HL-60 (cell line): ENCODE measurements at regions not wholly inside any gene's neighbourhood (a gene's known extent, or its start where the extent isn't known, plus 50 kb on each side); places are given as distances from the start of the nearest gene placed in this dataset.

Experiments used
- CTCF ChIP-seq: IDR thresholded peaks from one replicate; pipeline ENCODE4 v1.5.1; 2011; ENCODE audit warnings: low read length, control low read depth, inconsistent platforms; ENCODE audit not compliant: insufficient read depth
- GABPA ChIP-seq: IDR thresholded peaks from 2 replicates; pipeline ENCODE4 v1.6.1; 2012; ENCODE audit warnings: low read depth
- POLR2AphosphoS5 ChIP-seq: IDR thresholded peaks from 2 replicates; pipeline ENCODE4 v1.6.1; 2012; ENCODE audit warnings: low read depth
- REST ChIP-seq: IDR thresholded peaks from 2 replicates; pipeline ENCODE4 v1.6.1; 2012; ENCODE audit warnings: low read depth; ENCODE audit not compliant: insufficient replicate concordance
- SPI1 ChIP-seq: IDR thresholded peaks from 2 replicates; pipeline ENCODE4 v1.6.1; 2012; ENCODE audit warnings: low read depth, mild to moderate bottlenecking, borderline replicate concordance

- TF ChIP-seq CTCF (no peak), POLR2AphosphoS5 (no peak), REST (no peak), GABPA (no peak), SPI1 (no peak)
Measured at GRCh38 chr4:83207497-83208101, 77.0 kb downstream of the COQ2 start.
